ENCODE measurements at regions not wholly inside any gene's neighbourhood (a gene's known extent, or its start where the extent isn't known, plus 50 kb on each side); places are given as distances from the start of the nearest gene placed in this dataset.

GRCh38 chr15:70493787-70494516 is 269.4 kb downstream of the UACA start (continued):
- TF ChIP-seq IKZF2 (IDR thresholded peaks at IDR 0.05) (peak in 1 of 2 experiments; percentile 64; a peak in 1 of 4 replicates), NR2F1 (conservative IDR thresholded peaks at IDR 0.05) (peak; percentile 98), RAD21 (IDR thresholded peaks at IDR 0.05; ENCODE audit: insufficient read depth, low read depth, low read length) (no peak), JUND (IDR thresholded peaks at IDR 0.05; ENCODE audit: low read depth, low read length) (no peak), EP300 (IDR thresholded peaks at IDR 0.05; ENCODE audit: borderline replicate concordance in 1 of 2, control insufficient read depth in 1 of 2, low read depth in 2 of 2, low read length in 2 of 2) (peak; percentile 19 to 45; a peak in 1 of 4 replicates), PML (IDR thresholded peaks at IDR 0.05; ENCODE audit: low read length) (no peak), ELK1 (IDR thresholded peaks at IDR 0.05; ENCODE audit: low read depth, low read length) (no peak), DPF2 (IDR thresholded peaks at IDR 0.05) (0 out of 2 replicates have a peak, but pooled peaks have one; percentile 61), REST (IDR thresholded peaks at IDR 0.05; ENCODE audit: low read depth, low read length) (no peak), RBBP5 (conservative IDR thresholded peaks at IDR 0.05) (no peak), RELB (IDR thresholded peaks at IDR 0.05; ENCODE audit: low read depth) (peak; percentile 47), BMI1 (IDR thresholded peaks at IDR 0.05; ENCODE audit: borderline replicate concordance) (no peak), PBX3 (IDR thresholded peaks at IDR 0.05; ENCODE audit: insufficient replicate concordance, low read depth, low read length) (peak; percentile 76), IKZF1 (conservative IDR thresholded peaks at IDR 0.05) (peak; percentile 71; the same call in 1 of the 2 replicates), FOS (IDR thresholded peaks at IDR 0.05; ENCODE audit: borderline replicate concordance, extremely low read depth, insufficient read length) (no peak), MLLT1 (IDR thresholded peaks at IDR 0.05) (peak; percentile 59; the same call in 1 of the 2 replicates)
